DMS 273 (cell line): ENCODE measurements at regions not wholly inside any gene's neighbourhood (a gene's known extent, or its start where the extent isn't known, plus 50 kb on each side); places are given as distances from the start of the nearest gene placed in this dataset.
A peak's percentile ranks its signal among the peaks of the same experiment; 100 is the strongest.
"Not testable (repeated sequence)": the region's sequence is repeated elsewhere in the genome, so short reads cannot be mapped to it uniquely, and the experiment has no call there.

Source experiments
- DNase-seq: peaks from one replicate; lab custom pipeline; 2025; ENCODE audit not compliant: unreplicated experiment; lab: John Stamatoyannopoulos, UW

DNA sequence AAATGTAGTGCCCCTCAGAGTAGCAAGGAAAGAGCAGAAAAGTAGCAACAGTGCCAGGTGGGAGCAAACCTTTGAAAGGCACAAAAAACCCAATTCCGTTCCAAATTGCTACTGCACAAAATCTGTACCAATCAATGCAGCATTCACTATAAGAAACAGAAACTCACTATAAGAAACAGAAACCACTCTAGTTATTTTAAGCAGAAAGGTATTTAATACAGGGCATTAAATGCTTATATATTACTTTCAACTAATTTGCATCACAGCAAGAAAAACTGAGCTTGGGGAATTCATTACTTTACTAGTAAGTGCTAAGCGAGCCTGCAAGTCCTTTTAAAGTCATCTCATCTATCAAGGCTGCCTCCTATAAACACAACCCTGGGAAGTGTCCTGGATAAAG, 116.5 kb upstream of the OLIG3 start:
- no peak for DNase-seq

DNA sequence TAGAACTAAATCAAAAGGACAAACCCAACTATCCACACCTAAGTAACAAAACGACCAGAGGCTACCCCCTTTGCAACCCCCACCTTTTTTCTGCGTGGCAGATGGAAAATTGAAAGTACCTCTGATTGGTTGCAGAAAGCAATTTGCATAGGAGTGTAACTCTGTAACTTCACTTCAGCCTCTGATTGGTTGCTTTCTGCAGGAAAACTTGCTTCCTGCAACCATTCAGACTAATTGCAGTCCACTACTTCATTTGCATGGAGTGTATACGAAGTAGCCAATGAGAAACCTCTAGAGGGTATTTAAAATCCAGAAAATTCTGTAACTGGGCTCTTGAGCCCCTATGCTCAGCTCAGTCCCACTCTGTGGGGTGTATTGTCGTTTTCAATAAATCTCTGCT, 129.1 kb upstream of the OLIG3 start:
- no peak for DNase-seq

DNA sequence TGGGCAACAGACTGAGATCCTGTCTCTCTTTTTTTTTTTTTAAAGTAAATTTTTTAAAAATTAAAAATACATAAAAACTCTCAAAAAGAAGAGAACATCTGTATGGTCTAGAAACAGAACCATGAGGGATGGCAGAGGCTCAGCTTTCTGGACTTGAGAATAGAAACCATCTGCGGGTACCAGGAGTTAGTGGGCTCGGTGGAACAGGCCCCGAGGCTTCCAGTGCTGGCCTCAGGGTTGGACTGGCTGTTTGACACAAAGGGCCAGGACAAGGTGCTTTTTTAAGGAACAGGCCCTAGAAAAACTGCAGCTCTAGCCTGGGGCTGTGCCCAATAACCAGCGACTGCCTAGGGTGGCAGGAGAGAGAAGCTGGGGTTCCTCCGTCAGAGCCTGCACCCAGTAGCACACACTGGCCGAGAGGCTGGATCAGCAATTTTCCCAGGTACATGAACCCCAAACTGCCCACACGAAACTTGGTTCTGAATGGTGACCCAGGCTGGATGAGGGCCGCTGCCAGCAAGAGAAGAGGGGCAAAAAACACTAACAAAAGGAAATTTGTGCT, 131.0 kb upstream of the OLIG3 start:
- DNase-seq, result no peak

DNA sequence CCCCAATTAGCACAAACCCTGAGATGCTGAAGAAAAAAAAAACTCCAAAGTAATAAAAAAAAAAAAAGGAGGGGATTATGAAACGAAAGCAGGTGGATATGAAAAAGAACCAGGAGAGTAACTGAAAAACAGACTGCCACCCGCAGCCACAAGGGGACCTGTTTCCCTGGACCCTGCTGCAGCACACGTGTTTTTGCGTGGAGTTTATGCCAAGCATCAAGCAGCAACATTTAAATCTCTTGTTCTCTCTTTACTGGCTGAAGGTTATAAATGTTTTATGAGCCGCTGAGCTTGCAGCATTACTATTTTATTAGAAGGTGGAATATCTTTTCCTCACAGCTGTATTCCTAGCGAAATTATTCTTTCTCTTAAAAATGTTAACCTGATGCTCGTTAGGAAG, 131.6 kb upstream of the OLIG3 start:
- DNase-seq, result peak; percentile 12

- DNase-seq, result peak; percentile 27
Measured at GRCh38 chr6:137630666-137631065, 136.5 kb upstream of the OLIG3 start.

- peak; percentile 51 for DNase-seq
Measured at GRCh38 chr6:137631323-137631722, 137.1 kb upstream of the OLIG3 start.

DNA sequence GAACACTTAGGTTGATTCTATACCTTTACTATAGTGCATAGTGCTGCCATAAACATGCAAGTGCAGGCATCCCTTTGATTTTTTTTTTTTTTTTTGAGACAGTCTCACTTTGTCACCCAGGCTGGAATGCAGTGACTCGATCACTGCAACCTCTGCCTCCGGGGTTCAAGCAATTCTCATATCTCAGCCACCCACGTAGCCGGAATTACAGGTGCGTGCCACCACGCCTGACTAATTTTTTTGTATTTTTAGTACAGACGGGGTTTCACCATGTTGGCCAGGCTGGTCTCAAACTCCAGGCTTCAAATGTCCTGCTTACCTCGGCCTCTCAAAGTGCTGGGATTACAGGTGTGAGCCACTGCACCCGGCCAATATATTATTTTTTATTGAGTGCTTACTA, 140.0 kb upstream of the OLIG3 start:
- DNase-seq, result not testable (repeated sequence)

GRCh38 chr6:137637121-137637520, 142.9 kb upstream of the OLIG3 start:
- DNase-seq, result peak; percentile 48

DNA sequence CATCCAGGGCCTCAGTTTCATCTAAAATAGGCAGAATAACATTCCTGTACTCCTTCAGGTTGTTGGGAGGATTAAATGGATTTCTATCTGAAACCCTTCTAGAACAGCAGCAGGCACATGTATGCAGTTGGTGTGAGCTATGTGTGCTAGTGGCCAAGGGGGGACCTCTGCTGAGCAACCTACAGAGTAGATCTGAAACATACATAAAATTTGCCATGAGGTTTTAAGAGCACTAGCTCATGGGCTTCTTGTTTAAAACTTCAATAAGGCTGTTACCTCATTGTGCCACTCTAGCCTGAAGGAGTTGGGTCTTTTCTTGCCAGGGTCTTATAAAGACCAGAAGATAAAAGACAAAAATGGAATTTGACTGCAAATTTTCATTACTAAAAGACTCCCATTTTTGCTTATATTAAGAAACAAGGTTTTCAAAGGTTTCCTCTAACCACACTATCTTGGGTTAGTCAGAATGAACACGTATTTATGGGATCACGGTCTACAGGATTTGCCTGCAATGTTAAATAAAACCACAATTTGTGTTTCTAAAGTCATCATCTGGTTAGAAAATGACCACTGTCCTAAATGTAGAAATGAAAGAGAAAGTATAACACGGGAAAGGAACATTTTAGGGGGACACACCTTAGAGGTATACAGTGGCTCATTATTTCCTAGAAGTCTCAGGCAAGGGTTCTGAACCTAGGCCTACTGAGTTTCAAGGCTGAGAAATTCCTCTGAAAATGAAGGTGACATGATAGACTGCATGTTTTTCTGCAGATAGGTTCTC, 144.9 kb upstream of the OLIG3 start:
- no peak for DNase-seq

DNA sequence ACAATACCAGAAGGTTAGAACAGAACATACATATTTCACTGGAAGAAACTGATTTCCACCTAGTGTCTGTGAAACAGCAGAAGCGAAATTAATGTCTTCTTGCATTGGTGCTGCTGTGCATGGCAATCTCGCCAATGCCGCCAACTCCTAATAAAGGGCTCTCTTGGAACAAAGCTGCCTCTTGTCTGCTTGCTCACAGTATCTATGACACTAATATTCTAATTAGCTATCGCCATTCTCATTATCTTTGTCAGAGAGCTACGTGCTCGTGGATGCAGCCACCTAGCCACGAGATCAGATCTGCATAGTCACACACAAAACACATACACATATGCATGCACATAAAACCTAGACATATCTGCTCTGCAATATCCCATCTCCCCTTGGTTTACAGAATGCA, 145.9 kb upstream of the OLIG3 start:
- DNase-seq, result no peak

DNA sequence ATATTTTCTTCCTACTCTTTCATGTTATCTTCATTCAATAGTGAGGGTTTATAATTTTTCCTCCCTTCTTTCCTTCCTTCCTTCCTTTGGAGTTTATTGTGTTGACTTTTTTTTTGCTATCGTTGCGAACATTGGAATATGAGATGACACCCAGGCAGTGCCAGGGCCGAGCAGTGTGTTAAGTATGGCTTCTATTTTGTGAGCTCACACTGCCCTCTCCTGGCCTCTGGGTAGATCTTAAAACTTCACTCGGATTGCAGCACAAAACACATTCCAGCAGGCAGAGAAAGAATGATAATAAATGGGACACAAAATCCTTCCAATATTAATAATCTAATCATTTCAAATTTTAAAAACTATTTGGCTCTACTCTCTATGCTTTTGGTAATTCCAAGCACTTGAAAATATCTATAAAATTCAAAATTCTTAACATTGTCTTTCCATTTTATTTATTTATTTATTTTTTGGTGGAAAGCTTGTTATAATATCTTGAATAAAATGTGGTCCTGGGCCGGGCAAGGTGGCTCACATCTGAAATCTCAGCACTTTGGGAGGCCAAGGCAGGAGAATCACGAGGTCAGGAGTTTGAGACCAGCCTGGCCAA, 147.4 kb upstream of the OLIG3 start:
- DNase-seq, result peak; percentile 92

DNA sequence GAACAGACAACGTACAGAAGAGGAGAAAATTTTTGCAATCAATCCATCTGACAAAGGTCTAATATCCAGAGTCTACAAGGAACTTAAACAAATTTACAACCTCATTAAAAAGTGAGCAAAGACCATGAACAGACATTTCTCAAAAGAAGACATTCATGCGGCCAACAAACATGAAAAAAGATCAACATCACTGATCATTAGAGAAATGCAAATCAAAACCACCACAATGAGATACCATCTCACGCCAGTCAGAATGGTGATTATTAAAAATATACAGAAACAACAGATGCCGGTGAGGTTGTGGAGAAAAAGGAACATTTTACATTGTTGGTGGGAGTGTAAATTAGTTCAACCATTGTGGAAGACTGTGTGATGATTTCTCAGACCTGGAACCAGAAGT, 149.0 kb upstream of the OLIG3 start:
- not testable (repeated sequence) for DNase-seq

DNA sequence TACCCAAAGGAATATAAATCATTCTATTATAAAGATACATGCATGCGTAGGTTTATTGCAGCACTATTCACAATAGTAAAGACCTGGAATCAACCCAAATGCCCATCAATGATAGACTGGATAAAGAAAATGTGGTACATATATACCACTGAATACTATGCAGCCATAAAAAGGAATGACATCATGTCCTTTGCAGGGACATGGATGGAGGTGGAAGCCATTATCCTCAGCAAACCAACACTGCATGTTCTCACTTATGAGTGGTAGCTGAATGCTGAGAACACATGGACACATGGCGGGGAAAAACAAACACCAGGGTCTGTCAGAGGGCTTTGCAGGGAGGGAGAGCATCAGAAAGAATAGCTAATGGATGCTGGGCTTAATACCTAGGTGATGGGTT, 149.4 kb upstream of the OLIG3 start:
- not testable (repeated sequence) for DNase-seq

DNA sequence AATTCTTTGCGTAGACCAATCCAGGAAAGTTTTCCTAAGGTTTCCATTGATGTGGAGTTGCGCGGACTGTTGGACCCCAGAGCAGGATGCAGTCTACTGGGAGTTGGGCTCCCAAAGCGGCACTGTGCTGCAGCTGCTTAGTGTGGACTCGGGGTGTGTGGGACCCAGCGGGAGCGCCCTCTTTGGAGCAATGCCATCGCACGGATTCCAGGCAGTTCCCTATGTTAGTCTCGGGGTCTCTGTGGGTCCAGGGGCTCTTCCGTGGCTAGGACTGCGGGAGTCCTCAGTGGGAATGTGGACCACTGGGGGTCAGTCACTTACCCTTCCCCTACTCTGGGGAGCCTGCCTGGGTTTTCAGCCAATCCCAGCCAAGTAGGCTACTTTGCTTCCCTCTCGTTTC, 151.7 kb upstream of the OLIG3 start:
- no peak for DNase-seq

DNA sequence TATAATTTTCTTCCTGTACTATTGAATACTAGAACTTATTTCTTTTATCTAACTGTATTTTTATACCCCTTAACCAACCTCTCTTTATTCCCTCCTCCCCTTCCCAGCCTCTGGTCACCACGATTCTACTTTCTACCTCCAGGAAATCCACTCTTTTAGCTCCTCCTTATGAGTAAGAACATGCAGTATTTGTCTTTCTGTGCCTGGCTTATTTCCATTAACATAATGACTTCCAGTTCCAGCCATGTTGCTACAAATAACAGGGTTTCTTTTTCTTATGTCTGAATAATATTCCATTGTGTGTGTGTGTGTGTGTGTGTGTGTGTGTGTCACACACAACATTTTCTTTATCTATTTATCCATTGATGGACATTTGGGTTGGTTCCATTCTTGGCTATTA, 152.3 kb upstream of the OLIG3 start:
- DNase-seq, result no peak

DNA sequence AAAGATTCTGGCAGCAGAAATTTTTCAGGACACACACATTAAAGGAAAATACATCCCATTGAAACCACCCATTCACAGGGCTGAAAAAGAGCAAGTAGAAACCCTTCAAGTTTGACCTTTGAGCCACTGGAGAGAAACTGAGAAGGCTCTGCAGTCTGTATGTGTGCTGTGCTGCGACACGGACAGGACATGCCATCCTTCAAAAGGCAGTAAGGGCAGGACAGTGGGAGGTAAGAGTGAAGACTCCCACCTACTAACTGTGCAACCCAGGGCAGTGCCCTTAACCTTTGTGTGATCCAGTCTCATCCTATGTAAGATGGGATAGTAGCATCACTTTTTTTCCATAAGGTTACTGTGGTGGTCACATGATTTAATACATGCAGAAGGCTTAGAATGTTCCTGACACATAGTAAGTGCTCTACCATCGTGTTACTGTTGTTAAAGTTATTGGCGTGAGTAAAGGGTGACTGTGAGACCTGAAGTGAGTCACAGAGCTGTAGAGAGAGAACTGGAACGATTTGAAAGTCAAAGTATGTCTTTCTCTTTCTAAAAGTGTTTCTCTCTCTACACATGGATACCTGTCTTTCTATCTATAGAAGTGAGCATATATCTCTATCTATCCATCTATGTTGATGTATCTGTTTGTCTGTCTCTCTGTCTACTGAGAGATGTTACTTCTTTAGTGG, 153.7 kb upstream of the OLIG3 start:
- DNase-seq, result no peak

- DNase-seq, result no peak
Measured at GRCh38 chr6:137650720-137651119, 156.5 kb upstream of the OLIG3 start.

- DNase-seq, result no peak
Measured at GRCh38 chr6:137651178-137651577, 157.0 kb upstream of the OLIG3 start.

DNA sequence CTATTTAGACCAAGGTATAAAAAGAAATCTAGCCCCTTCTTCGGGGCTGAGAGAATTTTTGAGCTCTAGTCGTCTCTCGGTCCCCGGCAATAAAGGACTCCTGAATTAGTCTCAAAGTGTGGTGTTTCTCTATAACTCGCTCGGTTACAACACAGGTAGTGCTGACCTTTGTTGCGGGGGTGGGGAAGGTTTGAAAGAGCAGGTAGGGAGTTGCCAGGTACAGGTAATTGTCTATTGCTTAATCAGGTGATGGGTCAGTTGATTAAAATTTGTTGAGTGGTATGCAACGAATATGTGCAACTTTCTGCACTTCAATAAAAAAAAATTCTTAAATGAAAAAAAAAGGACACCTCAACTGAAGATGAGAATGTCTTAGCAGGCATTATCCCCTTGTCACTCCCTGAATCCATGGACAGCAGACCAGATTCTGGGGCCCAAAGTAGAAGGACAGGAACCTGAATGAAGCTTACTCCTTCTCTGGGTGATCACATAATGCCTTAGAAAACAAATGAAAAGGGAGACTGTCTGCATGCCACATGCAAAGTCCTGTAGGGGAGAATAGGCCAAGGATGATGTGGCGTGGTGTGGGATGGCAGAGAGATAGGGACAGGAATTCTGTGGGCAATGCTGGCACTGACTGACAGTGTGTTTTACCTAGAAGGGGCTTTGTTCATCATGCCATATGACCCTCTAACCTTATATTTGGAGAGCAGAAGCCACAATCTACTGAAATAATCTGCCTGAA, 157.6 kb upstream of the OLIG3 start:
- no peak for DNase-seq

GRCh38 chr6:137652961-137653705, 158.9 kb upstream of the OLIG3 start:
- DNase-seq, result no peak

DNA sequence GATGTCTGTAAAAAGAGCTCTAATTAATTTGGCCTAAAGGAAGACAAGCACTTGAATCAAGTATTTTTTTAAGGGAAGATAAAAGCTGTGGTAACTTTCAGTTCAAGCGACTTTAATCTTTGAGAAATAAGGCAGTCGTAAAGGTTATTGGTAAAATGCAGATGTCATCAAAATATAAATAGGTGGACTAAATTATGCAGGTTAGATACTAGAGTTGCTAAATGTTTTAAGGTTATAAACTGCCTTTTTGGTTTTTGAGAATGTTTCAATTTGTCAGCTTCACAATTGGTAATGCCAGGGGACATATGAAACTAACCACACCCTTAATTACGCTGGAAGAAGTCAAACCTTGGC, 159.5 kb upstream of the OLIG3 start:
- DNase-seq, result no peak
